ENCODE measurements at regions not wholly inside any gene's neighbourhood (a gene's known extent, or its start where the extent isn't known, plus 50 kb on each side); places are given as distances from the start of the nearest gene placed in this dataset.

DNA sequence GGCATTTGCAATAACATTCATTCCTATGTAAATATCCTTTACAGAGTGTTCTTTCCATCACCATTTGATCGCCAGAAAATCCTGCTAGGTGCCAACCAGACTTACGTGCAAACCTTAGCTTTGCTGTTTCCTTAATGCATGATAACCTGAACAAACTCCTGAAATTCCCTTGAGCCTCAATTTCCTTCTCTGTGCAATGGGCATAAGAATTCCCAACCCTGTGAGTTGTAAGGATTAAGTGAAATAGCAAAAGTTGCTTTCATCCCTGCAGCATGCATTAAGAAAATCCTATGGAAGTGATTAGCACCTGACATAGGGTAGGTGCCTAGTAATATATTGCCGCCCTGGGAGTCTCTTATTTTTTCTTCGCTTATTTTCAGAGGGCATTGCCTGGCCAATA lies 272.7 kb downstream of the MAF start:
- TF ChIP-seq POLR2A (IDR thresholded peaks at IDR 0.05): no peak
- TF ChIP-seq CTCF (IDR thresholded peaks at IDR 0.05): no peak
- intact Hi-C loops (cut with DNase I): no loop called here
- WGBS (ENCODE audit: insufficient coverage, low coverage, low lambda C conversion rate, missing lambda C conversion rate): 79% methylated on average over 4 of the region's 4 CpGs
- DNase-seq (no peak), ATAC-seq (no peak)
- Histone ChIP-seq H3K36me3 (no peaks in the 10 kb centered on the region), H3K27me3 (no peaks in the 10 kb centered on the region), H3K4me3 (no peak overlapping the region), H3K27ac (no peak overlapping the region), H3K4me1 (no peaks in the 10 kb centered on the region), H3K9me3 (no peaks in the 10 kb centered on the region)

DNA sequence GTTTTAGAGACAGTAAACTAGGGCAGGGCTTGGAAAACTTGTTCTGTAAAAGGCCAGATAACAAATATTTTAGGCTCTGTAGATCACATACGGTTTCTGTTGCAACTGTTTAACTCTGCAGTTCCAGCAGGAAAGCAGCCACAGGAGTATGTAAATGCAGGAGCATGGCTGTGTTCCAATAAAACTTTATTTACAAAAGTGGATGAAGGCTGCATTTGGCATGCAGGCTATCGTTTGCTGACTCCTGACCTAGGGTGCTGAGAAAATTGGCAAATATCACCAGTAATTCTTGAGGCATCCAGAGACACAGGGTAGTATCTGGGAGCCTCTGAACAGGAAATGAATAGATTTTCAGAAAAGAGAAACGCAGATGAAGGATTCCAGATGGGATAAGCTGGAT lies 274.0 kb downstream of the MAF start:
- Histone ChIP-seq H3K4me3 (no peak overlapping the region), H3K4me1 (no peaks in the 10 kb centered on the region), H3K36me3 (no peaks in the 10 kb centered on the region), H3K27me3 (no peaks in the 10 kb centered on the region), H3K9me3 (no peaks in the 10 kb centered on the region), H3K27ac (no peak overlapping the region)
- ATAC-seq: no peak
- no peak for DNase-seq
- 38% methylated on average over 3 of the region's 3 CpGs for WGBS (ENCODE audit: insufficient coverage, low coverage, low lambda C conversion rate, missing lambda C conversion rate)
- intact Hi-C loops (cut with DNase I): no loop called here
- TF ChIP-seq POLR2A (IDR thresholded peaks at IDR 0.05) (no peak), CTCF (IDR thresholded peaks at IDR 0.05) (no peak)

DNA sequence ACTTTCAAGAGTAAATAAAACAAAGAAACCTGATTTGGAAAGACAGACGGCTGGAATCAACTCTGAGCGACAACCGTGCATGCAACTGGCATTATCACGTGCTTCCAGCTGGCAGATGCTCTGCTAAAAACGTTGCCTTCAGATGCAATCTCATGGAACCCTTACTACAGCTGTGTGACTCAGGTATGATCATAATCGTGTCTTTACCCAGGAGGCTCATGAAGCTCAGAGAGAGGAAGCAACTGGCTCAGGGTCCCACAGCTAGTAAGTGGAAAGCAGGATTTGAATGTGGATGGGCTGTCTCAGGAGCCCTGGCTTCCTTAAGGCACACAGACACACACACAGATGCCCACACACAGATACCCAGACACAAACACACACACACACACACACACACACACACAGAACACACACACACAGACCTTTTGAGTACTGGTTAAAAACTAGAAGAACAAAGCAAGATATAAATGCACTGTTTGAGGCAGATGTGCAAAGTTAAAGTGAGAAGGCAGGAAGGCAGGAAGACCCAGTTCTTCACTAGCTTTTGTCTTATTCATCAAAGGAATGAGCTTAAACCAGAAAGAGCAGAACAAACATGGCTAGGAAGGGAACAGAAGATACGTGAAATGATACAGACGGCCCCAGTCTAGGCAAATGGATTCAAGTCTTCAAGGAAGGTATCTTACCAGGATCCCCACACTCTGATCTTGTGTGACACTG lies 275.2 kb downstream of the MAF start:
- no peaks in the 10 kb centered on the region for H3K4me1 ChIP-seq
- 53% methylated on average over 7 of the region's 8 CpGs for WGBS (ENCODE audit: insufficient coverage, low coverage, low lambda C conversion rate, missing lambda C conversion rate)
- no peak for TF ChIP-seq POLR2A (IDR thresholded peaks at IDR 0.05)
- TF ChIP-seq CTCF (IDR thresholded peaks at IDR 0.05): no peak
- intact Hi-C loops (cut with DNase I): no loop called here
- H3K27ac ChIP-seq: no peak overlapping the region
- no peak for DNase-seq
- H3K4me3 ChIP-seq: no peak overlapping the region
- no peaks in the 10 kb centered on the region for H3K36me3 ChIP-seq
- H3K9me3 ChIP-seq: no peaks in the 10 kb centered on the region
- no peak for ATAC-seq
- H3K27me3 ChIP-seq: no peaks in the 10 kb centered on the region

- no peak overlapping the region for H3K4me3 ChIP-seq
- no peaks in the 10 kb centered on the region for H3K4me1 ChIP-seq
- no peak for TF ChIP-seq CTCF (IDR thresholded peaks at IDR 0.05)
- TF ChIP-seq POLR2A (IDR thresholded peaks at IDR 0.05): no peak
- no peaks in the 10 kb centered on the region for H3K36me3 ChIP-seq
- intact Hi-C loops (cut with DNase I): no loop called here
- no peaks in the 10 kb centered on the region for H3K9me3 ChIP-seq
- H3K27ac ChIP-seq: no peak overlapping the region
- ATAC-seq (peak in 3 of 4 donors; percentile 38 to 41 (median 38)), DNase-seq (no peak)
- 61% methylated on average over 5 of the region's 6 CpGs for WGBS (ENCODE audit: insufficient coverage, low coverage, low lambda C conversion rate, missing lambda C conversion rate)
- H3K27me3 ChIP-seq: no peaks in the 10 kb centered on the region
Observed at GRCh38 chr16:79320956-79321355, 279.6 kb downstream of the MAF start.
